Fibroblast of lung (primary cell): ENCODE measurements at regions not wholly inside any gene's neighbourhood (a gene's known extent, or its start where the extent isn't known, plus 50 kb on each side); places are given as distances from the start of the nearest gene placed in this dataset.

Source experiments
- EZH2 ChIP-seq: IDR thresholded peaks from 2 replicates; pipeline ENCODE4 v1.5.1; 2012; ENCODE audit warnings: low read length, control low read depth, mild to moderate bottlenecking; ENCODE audit errors: missing control alignments
- TF ChIP-seq, protein P1 (sequence below), 2 donors: IDR thresholded peaks in 1 of 2; conservative IDR thresholded peaks in 1 of 2; 1 replicate in 1 of 2; 2 replicates in 1 of 2; pipeline ENCODE4 v1.5.1; 2011 to 2012; ENCODE audit warnings: low read length in 2 of 2, control low read depth in 1 of 2, inconsistent platforms in 1 of 2, low read depth in 1 of 2, mild to moderate bottlenecking in 1 of 2

DNA sequence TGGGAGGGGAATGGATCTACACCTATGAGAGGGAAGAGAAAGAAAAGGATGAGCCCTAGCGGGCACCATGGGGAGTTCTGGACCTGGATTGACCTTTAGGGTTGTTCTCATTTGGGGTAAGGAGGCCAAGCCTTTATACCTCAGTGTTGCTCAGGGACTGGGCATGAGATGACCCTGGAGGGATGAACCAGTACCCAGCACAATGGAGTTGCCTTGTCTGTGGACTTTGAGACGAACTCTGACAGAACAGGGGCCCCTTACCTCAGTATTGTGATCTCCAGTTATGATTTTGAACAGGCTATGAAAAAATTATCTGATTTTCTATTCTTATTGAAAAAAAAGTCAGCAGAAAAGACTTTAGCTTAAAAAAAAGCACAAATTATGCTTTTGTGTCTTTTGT, 88.6 kb downstream of the FOXA2 start:
- TF ChIP-seq, protein P1, sequence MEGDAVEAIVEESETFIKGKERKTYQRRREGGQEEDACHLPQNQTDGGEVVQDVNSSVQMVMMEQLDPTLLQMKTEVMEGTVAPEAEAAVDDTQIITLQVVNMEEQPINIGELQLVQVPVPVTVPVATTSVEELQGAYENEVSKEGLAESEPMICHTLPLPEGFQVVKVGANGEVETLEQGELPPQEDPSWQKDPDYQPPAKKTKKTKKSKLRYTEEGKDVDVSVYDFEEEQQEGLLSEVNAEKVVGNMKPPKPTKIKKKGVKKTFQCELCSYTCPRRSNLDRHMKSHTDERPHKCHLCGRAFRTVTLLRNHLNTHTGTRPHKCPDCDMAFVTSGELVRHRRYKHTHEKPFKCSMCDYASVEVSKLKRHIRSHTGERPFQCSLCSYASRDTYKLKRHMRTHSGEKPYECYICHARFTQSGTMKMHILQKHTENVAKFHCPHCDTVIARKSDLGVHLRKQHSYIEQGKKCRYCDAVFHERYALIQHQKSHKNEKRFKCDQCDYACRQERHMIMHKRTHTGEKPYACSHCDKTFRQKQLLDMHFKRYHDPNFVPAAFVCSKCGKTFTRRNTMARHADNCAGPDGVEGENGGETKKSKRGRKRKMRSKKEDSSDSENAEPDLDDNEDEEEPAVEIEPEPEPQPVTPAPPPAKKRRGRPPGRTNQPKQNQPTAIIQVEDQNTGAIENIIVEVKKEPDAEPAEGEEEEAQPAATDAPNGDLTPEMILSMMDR (conservative IDR thresholded peaks at IDR 0.05 in 1 of 2, IDR thresholded peaks at IDR 0.05 in 1 of 2; ENCODE audit: low read depth in 1 of 2, low read length in 2 of 2), result no peak
- TF ChIP-seq EZH2, result no peak
